Thoracic aorta (tissue), 2 donors: ENCODE measurements at regions not wholly inside any gene's neighbourhood (a gene's known extent, or its start where the extent isn't known, plus 50 kb on each side); places are given as distances from the start of the nearest gene placed in this dataset.

Experiments
- ATAC-seq: fragments of 150-250 bp; one replicate; pipeline ENCODE4 v1.8.0; 2017; ENCODE audit warnings: low read depth; ENCODE audit not compliant: insufficient number of reproducible peaks, low FRiP score
- DNase-seq: peaks from one replicate; pipeline ENCODE4 v3.0.0-alpha.2; 2020; ENCODE audit warnings: low spot score
- H3K27ac ChIP-seq, 2 donors: fragments of 200-600 bp; sonication (generic); 1 replicate in 1 of 2; 2 replicates in 1 of 2; pipeline ENCODE4 v1.5.1; 2016; ENCODE audit warnings: mild to moderate bottlenecking in 2 of 2, moderate library complexity in 2 of 2
- H3K27me3 ChIP-seq: fragments of 200-600 bp; sonication (generic); replicated peaks from 2 replicates; pipeline ENCODE4 v1.6.0; 2016; ENCODE audit warnings: mild to moderate bottlenecking; ENCODE audit not compliant: insufficient read depth
- H3K36me3 ChIP-seq: fragments of 200-600 bp; sonication (generic); one replicate; pipeline ENCODE4 v1.5.1; 2016
- H3K4me1 ChIP-seq, 2 donors: fragments of 200-600 bp; sonication (generic); 1 replicate in 1 of 2; 2 replicates in 1 of 2; pipeline versions ENCODE4 v1.5.1 to v1.6.0; 2016; ENCODE audit warnings: low read depth in 2 of 2, mild to moderate bottlenecking in 1 of 2; ENCODE audit not compliant: control insufficient read depth in 1 of 2
- H3K4me3 ChIP-seq: fragments of 200-600 bp; sonication (generic); 2 replicates; pipeline ENCODE4 v1.5.1; 2016; ENCODE audit warnings: mild to moderate bottlenecking
- H3K9me3 ChIP-seq: fragments of 200-600 bp; sonication (generic); 2 replicates; pipeline ENCODE4 v1.5.1; 2016
- CTCF ChIP-seq: fragments of 200-600 bp; sonication (generic); IDR thresholded peaks from one replicate; pipeline ENCODE4 v1.5.1; 2019; ENCODE audit warnings: antibody characterized with exemption

- no peak for TF ChIP-seq CTCF
- no peak for ATAC-seq
- Histone ChIP-seq H3K36me3 (no peaks in the 10 kb centered on the region), H3K27me3 (no peaks in the 10 kb centered on the region), H3K27ac (no peak overlapping the region), H3K4me3 (no peak overlapping the region), H3K4me1 (no peaks in the 10 kb centered on the region), H3K9me3 (no peaks in the 10 kb centered on the region)
- DNase-seq, result no peak
These were observed 129.5 kb upstream of the OPCML start for GRCh38 chr11:133661846-133662245.

GRCh38 chr11:133660202-133660568, 127.9 kb upstream of the OPCML start:
- Histone ChIP-seq H3K27me3 (no peaks in the 10 kb centered on the region), H3K27ac (no peak overlapping the region), H3K4me3 (no peak overlapping the region), H3K36me3 (no peaks in the 10 kb centered on the region), H3K9me3 (no peaks in the 10 kb centered on the region), H3K4me1 (no peaks in the 10 kb centered on the region)
- ATAC-seq (no peak), DNase-seq (no peak)
- TF ChIP-seq CTCF, result no peak

DNA sequence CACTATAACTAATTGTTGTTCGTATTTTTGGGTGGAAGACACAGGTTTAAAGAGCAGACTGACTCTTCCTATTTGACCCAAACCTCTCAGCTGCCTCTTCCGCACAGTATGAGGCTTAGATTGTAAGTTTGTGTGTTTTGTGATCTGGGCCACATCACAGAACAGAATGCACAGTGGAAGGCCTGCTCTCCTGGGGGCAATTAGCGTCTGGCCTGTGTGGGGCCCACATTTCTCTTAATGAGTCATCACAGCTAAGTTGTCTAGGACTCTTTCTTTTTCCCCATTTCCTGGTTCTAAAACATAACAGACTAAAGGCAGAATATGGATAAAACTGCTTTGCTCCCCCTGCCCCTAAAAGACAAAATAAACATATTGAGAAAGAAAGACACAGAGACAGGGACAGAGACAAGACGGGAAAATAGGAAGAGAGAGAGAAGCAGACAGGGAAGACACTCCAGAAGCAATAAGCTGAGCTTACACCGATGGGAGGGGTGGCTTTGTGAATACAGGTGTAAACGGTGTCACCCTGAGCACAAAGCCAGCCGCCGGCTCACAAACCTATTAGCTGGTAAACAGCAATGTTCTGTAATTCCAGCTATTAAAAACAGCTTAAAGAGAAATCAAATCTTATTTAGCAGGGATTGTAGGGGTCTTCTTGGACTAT, 127.4 kb upstream of the OPCML start:
- Histone ChIP-seq H3K27ac (no peak overlapping the region), H3K4me1 (no peaks in the 10 kb centered on the region), H3K9me3 (no peaks in the 10 kb centered on the region), H3K36me3 (no peaks in the 10 kb centered on the region), H3K4me3 (no peak overlapping the region), H3K27me3 (no peaks in the 10 kb centered on the region)
- ATAC-seq, result no peak
- no peak for TF ChIP-seq CTCF
- DNase-seq, result no peak

DNA sequence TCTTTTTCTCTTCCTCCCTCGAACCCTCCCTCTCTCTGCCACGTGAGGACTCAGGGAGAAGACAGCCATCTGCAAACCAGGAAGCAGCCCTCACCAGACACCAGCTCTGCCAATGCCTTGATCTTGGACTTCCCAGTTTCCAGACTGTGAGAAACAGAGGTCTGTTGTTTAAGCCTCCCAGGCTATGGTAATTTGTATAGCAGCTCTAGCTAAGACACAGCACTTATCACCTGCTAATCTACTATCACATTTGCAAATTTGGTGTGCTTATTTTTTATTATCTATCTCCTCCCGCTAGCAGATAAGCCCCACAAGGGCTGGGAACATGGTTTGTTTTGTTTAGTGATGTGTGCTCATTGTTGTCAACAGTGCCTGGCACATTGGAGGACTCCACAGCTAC, 124.8 kb upstream of the OPCML start:
- Histone ChIP-seq H3K4me1 (no peaks in the 10 kb centered on the region), H3K27me3 (no peaks in the 10 kb centered on the region), H3K36me3 (no peaks in the 10 kb centered on the region), H3K27ac (no peak overlapping the region), H3K4me3 (no peak overlapping the region), H3K9me3 (no peaks in the 10 kb centered on the region)
- ATAC-seq (no peak), DNase-seq (no peak)
- no peak for TF ChIP-seq CTCF

DNA sequence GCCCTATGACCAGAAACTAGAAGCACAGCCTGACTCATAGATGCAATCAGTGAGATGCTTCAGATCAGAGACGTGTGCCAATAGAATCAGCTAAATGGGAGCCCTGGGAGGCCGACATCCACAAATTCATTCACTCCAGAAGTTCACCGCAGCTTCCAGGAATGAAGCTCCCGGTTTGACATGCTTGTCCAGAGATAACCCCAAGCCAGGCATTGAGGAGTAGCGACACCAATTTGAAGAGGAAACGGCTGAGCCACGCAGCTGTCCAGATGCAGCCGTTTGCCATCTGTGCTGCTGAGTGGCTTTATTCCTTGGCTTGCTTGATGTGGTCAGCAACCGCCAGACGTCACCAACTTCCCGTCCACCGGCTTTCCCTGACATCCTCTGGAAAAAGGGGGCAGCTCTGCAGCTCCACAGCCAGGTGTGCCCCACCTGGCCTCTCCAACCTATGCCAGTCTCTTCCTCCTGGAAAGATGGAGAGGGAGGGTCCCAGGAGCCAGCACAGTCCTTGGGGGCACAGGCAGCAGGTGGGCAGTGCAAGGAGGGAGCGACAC, 123.9 kb upstream of the OPCML start:
- Histone ChIP-seq H3K9me3 (no peaks in the 10 kb centered on the region), H3K27me3 (no peaks in the 10 kb centered on the region), H3K27ac (no peak overlapping the region), H3K4me3 (no peak overlapping the region), H3K36me3 (no peaks in the 10 kb centered on the region), H3K4me1 (no peaks in the 10 kb centered on the region)
- ATAC-seq (no peak), DNase-seq (no peak)
- TF ChIP-seq CTCF, result no peak
